Endothelial cell of umbilical vein (primary cell): ENCODE measurements at regions not wholly inside any gene's neighbourhood (a gene's known extent, or its start where the extent isn't known, plus 50 kb on each side); places are given as distances from the start of the nearest gene placed in this dataset.

ENCODE experiments used
- BruUV-seq: library from RNA; stranded (reverse); fragments of 400-500 nt; replicated peaks from 2 replicates; lab custom pipeline; 2021; lab: Mats Ljungman, UMichigan
- CTCF ChIA-PET: fragments of 300-600, 350-600 bp; sonication (Branson Sonifier 250); formaldehyde crosslinking; loops from one replicate; lab custom pipeline; 2021; ENCODE audit warnings: antibody characterized with exemption, inconsistent platforms; lab: Charles Lee
- POLR2A ChIA-PET: fragments of 300-600, 350-600 bp; sonication (Branson Sonifier 250); formaldehyde crosslinking; loops from one replicate; lab custom pipeline; 2021; ENCODE audit warnings: antibody characterized with exemption, inconsistent platforms; lab: Charles Lee
- DNase-seq: peaks from one replicate; pipeline ENCODE4 v3.0.0-alpha.2; 2011; ENCODE audit warnings: low read depth, low spot score
- FAIRE-seq: peaks from 2 replicates; lab custom pipeline; 2011; peaks lifted over from hg19 to GRCh38; lab: Jason Lieb, UNC
- H2AFZ ChIP-seq: 2 replicates; pipeline ENCODE4 v1.6.0; 2012; ENCODE audit warnings: low read depth, low read length, control low read depth, inconsistent platforms
- H3K27ac ChIP-seq: 2 replicates; pipeline ENCODE4 v1.5.1; 2011; ENCODE audit warnings: low read depth, mild to moderate bottlenecking, control low read depth, low read length, moderate library complexity; ENCODE audit not compliant: insufficient read depth
- H3K27me3 ChIP-seq, 2 experiments: 2 replicates each; pipeline versions ENCODE4 v1.6.0 to v1.6.1; 2011; ENCODE audit warnings: low read length in 2 of 2, mixed read lengths in 1 of 2; ENCODE audit not compliant: control insufficient read depth in 2 of 2, insufficient read depth in 2 of 2
- H3K36me3 ChIP-seq, 2 experiments: 2 replicates in 1 of 2; 3 replicates in 1 of 2; pipeline ENCODE4 v1.5.1; 2011; ENCODE audit warnings: low read length in 2 of 2, mild to moderate bottlenecking in 1 of 2, moderate library complexity in 1 of 2; ENCODE audit not compliant: control insufficient read depth in 2 of 2, insufficient read depth in 2 of 2; ENCODE audit errors: extremely low read depth in 1 of 2
- H3K4me1 ChIP-seq: 3 replicates; pipeline ENCODE4 v1.5.1; 2011; ENCODE audit warnings: mild to moderate bottlenecking, low read length; ENCODE audit not compliant: control insufficient read depth, insufficient read depth; ENCODE audit errors: extremely low read depth
- H3K4me2 ChIP-seq: 2 replicates; pipeline ENCODE4 v1.6.1; 2011; ENCODE audit warnings: low read length, control low read depth, mixed read lengths; ENCODE audit not compliant: insufficient read depth
- H3K4me3 ChIP-seq, 3 experiments: fragments of 200-600 bp in 1 of 3; sonication (generic), shearing (Covaris generic) in 1 of 3; replicated peaks in 1 of 3; 2 replicates each; pipeline ENCODE4 v1.5.1; 2011 to 2016; ENCODE audit warnings: control low read depth in 3 of 3, low read length in 3 of 3, mild to moderate bottlenecking in 2 of 3, inconsistent platforms in 1 of 3, low read depth in 1 of 3, moderate library complexity in 1 of 3; ENCODE audit not compliant: insufficient read depth in 1 of 3
- H3K79me2 ChIP-seq: 2 replicates; pipeline ENCODE4 v1.6.0; 2012; ENCODE audit warnings: low read length, inconsistent platforms; ENCODE audit not compliant: control insufficient read depth, insufficient read depth
- H3K9ac ChIP-seq: replicated peaks from 2 replicates; pipeline ENCODE3; 2011; ENCODE audit warnings: low read length, control low read depth; ENCODE audit not compliant: insufficient read depth; ENCODE audit errors: extremely low read depth
- H3K9me1 ChIP-seq: replicated peaks from 3 replicates; pipeline ENCODE4 v1.6.0; 2011; ENCODE audit warnings: mild to moderate bottlenecking, low read length; ENCODE audit not compliant: control insufficient read depth, insufficient read depth; ENCODE audit errors: extremely low read depth
- H3K9me3 ChIP-seq: replicated peaks from 2 replicates; pipeline ENCODE4 v1.5.1; 2012; ENCODE audit warnings: low read length, inconsistent platforms; ENCODE audit not compliant: control insufficient read depth, insufficient read depth
- H4K20me1 ChIP-seq: replicated peaks from 2 replicates; pipeline ENCODE3; 2011; ENCODE audit warnings: mild to moderate bottlenecking, low read length; ENCODE audit not compliant: control insufficient read depth, insufficient read depth; ENCODE audit errors: extremely low read depth
- EZH2 ChIP-seq: IDR thresholded peaks from 2 replicates; pipeline ENCODE4 v1.6.1; 2012; ENCODE audit warnings: borderline replicate concordance, low read depth, mild to moderate bottlenecking, moderate library complexity, low read length, inconsistent platforms; ENCODE audit not compliant: severe bottlenecking
- FOS ChIP-seq: IDR thresholded peaks from 2 replicates; pipeline ENCODE4 v1.6.1; 2011; ENCODE audit warnings: mild to moderate bottlenecking, low read length, moderate library complexity, borderline replicate concordance; ENCODE audit not compliant: insufficient read depth
- GATA2 ChIP-seq: IDR thresholded peaks from 2 replicates; pipeline ENCODE4 v1.7.0; 2011; ENCODE audit warnings: low read depth, mild to moderate bottlenecking, moderate library complexity, mixed read lengths, low read length; ENCODE audit not compliant: insufficient read length, insufficient read depth
- JUN ChIP-seq: IDR thresholded peaks from 2 replicates; pipeline ENCODE4 v1.6.1; 2011; ENCODE audit warnings: borderline replicate concordance, low read depth; ENCODE audit not compliant: insufficient read length, insufficient read depth
- MYC ChIP-seq: IDR thresholded peaks from one replicate; pipeline ENCODE4 v1.6.1; 2011; ENCODE audit warnings: mild to moderate bottlenecking, low read depth, low read length
- POLR2A ChIP-seq: IDR thresholded peaks from 2 replicates; pipeline ENCODE4 v1.6.1; 2012; ENCODE audit warnings: low read depth, mild to moderate bottlenecking, control low read depth, low read length
- POLR2AphosphoS5 ChIP-seq: IDR thresholded peaks from 2 replicates; pipeline ENCODE4 v1.6.1; 2012; ENCODE audit warnings: low read depth, mild to moderate bottlenecking, control low read depth, low read length, moderate library complexity; ENCODE audit not compliant: insufficient read depth
- dilution Hi-C: fragments of 300-500 bp; cut with MboI; formaldehyde crosslinking; loops from one replicate; pipeline ENCODE4 v1.15.0; 2019; ENCODE audit warnings: low sequenced_read_pairs; ENCODE audit not compliant: extremely low pct_ligation_motif_present
- intact Hi-C: fragments of 100-400 bp; cut with micrococcal nuclease; formaldehyde crosslinking; loops from one replicate; pipeline ENCODE4 v1.10.0; 2022
- TF ChIP-seq, protein P1 (sequence below): IDR thresholded peaks from 2 replicates; pipeline ENCODE4 v1.6.1; 2011; ENCODE audit not compliant: insufficient read depth, insufficient read length
- TF ChIP-seq, protein P2 (sequence below), 2 donors: IDR thresholded peaks; 1 replicate in 1 of 2; 2 replicates in 1 of 2; pipeline ENCODE4 v1.5.1; 2011; ENCODE audit warnings: low read length in 2 of 2, mild to moderate bottlenecking in 2 of 2, moderate library complexity in 2 of 2, control low read depth in 1 of 2, inconsistent platforms in 1 of 2, low read depth in 1 of 2; ENCODE audit not compliant: insufficient read depth in 1 of 2; ENCODE audit errors: extremely low read depth in 1 of 2

DNA sequence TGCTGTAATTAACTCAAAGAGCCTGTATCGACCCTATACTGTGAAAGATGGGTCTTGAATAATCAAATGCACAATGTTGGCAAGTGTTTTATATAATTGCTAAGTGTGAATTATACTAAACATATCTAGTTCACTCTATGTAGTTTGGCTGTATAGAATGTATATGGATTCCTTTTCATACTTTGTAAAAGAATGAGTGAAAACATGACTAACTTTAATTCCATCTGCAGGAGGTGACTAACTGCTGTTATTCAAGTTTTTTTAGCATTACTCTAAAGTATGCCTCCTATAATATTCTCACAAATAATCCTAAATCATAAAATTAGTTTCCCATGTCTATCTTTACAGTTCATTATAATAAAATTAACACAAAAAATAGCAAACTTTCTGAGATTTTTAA lies 394.0 kb upstream of the MON1B start:
- ChIA-PET CTCF (no interaction called here), POLR2A (no interaction called here)
- FAIRE-seq (no peak), DNase-seq (no peak)
- TF ChIP-seq POLR2AphosphoS5 = no peak
- no peak for TF ChIP-seq FOS
- no peak for TF ChIP-seq POLR2A
- TF ChIP-seq GATA2 = no peak
- TF ChIP-seq, protein P1, sequence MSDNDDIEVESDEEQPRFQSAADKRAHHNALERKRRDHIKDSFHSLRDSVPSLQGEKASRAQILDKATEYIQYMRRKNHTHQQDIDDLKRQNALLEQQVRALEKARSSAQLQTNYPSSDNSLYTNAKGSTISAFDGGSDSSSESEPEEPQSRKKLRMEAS = no peak
- TF ChIP-seq EZH2 = no peak
- no peak for TF ChIP-seq JUN
- no peak for TF ChIP-seq MYC
- TF ChIP-seq, protein P2, sequence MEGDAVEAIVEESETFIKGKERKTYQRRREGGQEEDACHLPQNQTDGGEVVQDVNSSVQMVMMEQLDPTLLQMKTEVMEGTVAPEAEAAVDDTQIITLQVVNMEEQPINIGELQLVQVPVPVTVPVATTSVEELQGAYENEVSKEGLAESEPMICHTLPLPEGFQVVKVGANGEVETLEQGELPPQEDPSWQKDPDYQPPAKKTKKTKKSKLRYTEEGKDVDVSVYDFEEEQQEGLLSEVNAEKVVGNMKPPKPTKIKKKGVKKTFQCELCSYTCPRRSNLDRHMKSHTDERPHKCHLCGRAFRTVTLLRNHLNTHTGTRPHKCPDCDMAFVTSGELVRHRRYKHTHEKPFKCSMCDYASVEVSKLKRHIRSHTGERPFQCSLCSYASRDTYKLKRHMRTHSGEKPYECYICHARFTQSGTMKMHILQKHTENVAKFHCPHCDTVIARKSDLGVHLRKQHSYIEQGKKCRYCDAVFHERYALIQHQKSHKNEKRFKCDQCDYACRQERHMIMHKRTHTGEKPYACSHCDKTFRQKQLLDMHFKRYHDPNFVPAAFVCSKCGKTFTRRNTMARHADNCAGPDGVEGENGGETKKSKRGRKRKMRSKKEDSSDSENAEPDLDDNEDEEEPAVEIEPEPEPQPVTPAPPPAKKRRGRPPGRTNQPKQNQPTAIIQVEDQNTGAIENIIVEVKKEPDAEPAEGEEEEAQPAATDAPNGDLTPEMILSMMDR (IDR thresholded peaks at IDR 0.05; ENCODE audit: extremely low read depth in 1 of 2, insufficient read depth in 1 of 2, low read depth in 1 of 2, low read length in 2 of 2) = no peak
- no peak overlapping the region for H3K4me3 ChIP-seq
- no peaks in the 10 kb centered on the region for H3K9me3 ChIP-seq
- no peaks in the 10 kb centered on the region for H3K79me2 ChIP-seq
- no peaks in the 10 kb centered on the region for H3K36me3 ChIP-seq
- no peaks in the 10 kb centered on the region for H3K27me3 ChIP-seq
- no TSS peak for BruUV-seq
- dilution Hi-C loops (no loop called here), intact Hi-C loops (no loop called here)
- no peaks in the 10 kb centered on the region for H3K4me1 ChIP-seq
- no peak overlapping the region for H3K27ac ChIP-seq
- no peak overlapping the region for H3K9ac ChIP-seq
- no peaks in the 10 kb centered on the region for H4K20me1 ChIP-seq
- H3K4me2 ChIP-seq = no peak overlapping the region
- H3K9me1 ChIP-seq = no peaks in the 10 kb centered on the region
- no peak overlapping the region for H2AFZ ChIP-seq
